ENCODE measurements at regions not wholly inside any gene's neighbourhood (a gene's known extent, or its start where the extent isn't known, plus 50 kb on each side); places are given as distances from the start of the nearest gene placed in this dataset.

- no peak for DNase-seq
- Histone ChIP-seq H3K4me1 (no peaks in the 10 kb centered on the region), H3K4me3 (replicated peaks in 1 of 3) (no peak overlapping the region), H3K9me3 (no peaks in the 10 kb centered on the region), H3K27ac (no peak overlapping the region), H3K27me3 (no peaks in the 10 kb centered on the region), H3K36me3 (no peaks in the 10 kb centered on the region)
- intact Hi-C loops (cut with DNase I): no loop called here
- TF ChIP-seq CTCF (IDR thresholded peaks at IDR 0.05) (no peak), POLR2A (IDR thresholded peaks at IDR 0.05) (no peak)
These were observed 795.2 kb downstream of the PCDH18 start for GRCh38 chr4:136737066-136737465.

- H3K36me3 ChIP-seq: no peaks in the 10 kb centered on the region
- no peak for TF ChIP-seq POLR2A (IDR thresholded peaks at IDR 0.05)
- intact Hi-C loops (cut with DNase I): no loop called here
- no peak for DNase-seq
- H3K4me1 ChIP-seq: no peaks in the 10 kb centered on the region
- H3K27me3 ChIP-seq: no peaks in the 10 kb centered on the region
- no peak overlapping the region for H3K27ac ChIP-seq
- H3K9me3 ChIP-seq: no peaks in the 10 kb centered on the region
- H3K4me3 ChIP-seq (replicated peaks in 1 of 3): no peak overlapping the region
These were observed 801.3 kb downstream of the PCDH18 start for GRCh38 chr4:136731025-136731424.

- Histone ChIP-seq H3K4me3 (replicated peaks in 1 of 3) (no peak overlapping the region), H3K27ac (no peak overlapping the region), H3K36me3 (no peaks in the 10 kb centered on the region), H3K27me3 (no peaks in the 10 kb centered on the region), H3K4me1 (no peaks in the 10 kb centered on the region), H3K9me3 (no peaks in the 10 kb centered on the region)
- no peak for TF ChIP-seq POLR2A (IDR thresholded peaks at IDR 0.05)
- intact Hi-C loops (cut with DNase I): no loop called here
- 75 to 83% methylated on average over 4 of the region's 4 CpGs for WGBS, 2 donors
- no peak for DNase-seq
These were observed 806.8 kb downstream of the PCDH18 start for GRCh38 chr4:136725286-136726081.

GRCh38 chr4:136713140-136713539 is 819.2 kb downstream of the PCDH18 start:
- H3K27me3 ChIP-seq: no peaks in the 10 kb centered on the region
- intact Hi-C loops (cut with DNase I): no loop called here
- TF ChIP-seq POLR2A (IDR thresholded peaks at IDR 0.05): no peak
- TF ChIP-seq CTCF (IDR thresholded peaks at IDR 0.05): no peak
- no peak for DNase-seq
- no peaks in the 10 kb centered on the region for H3K9me3 ChIP-seq
- no peak overlapping the region for H3K27ac ChIP-seq
- no peaks in the 10 kb centered on the region for H3K36me3 ChIP-seq
- WGBS, 2 donors: 30 to 38% methylated on average over 1 of the region's 1 CpG
- no peaks in the 10 kb centered on the region for H3K4me1 ChIP-seq
- H3K4me3 ChIP-seq (replicated peaks in 1 of 3): no peak overlapping the region

GRCh38 chr4:136709897-136710296 is 822.4 kb downstream of the PCDH18 start:
- Histone ChIP-seq H3K27me3 (no peaks in the 10 kb centered on the region), H3K9me3 (no peaks in the 10 kb centered on the region), H3K27ac (no peak overlapping the region), H3K36me3 (no peaks in the 10 kb centered on the region), H3K4me3 (replicated peaks in 1 of 3) (no peak overlapping the region), H3K4me1 (no peaks in the 10 kb centered on the region)
- 86 to 97% methylated on average over 1 of the region's 1 CpG for WGBS, 2 donors
- TF ChIP-seq POLR2A (IDR thresholded peaks at IDR 0.05) (no peak), CTCF (IDR thresholded peaks at IDR 0.05) (no peak)
- DNase-seq: no peak
- intact Hi-C loops (cut with DNase I): no loop called here

- Histone ChIP-seq H3K36me3 (no peaks in the 10 kb centered on the region), H3K27me3 (no peaks in the 10 kb centered on the region), H3K4me1 (no peaks in the 10 kb centered on the region), H3K9me3 (no peaks in the 10 kb centered on the region), H3K4me3 (replicated peaks in 1 of 3) (no peak overlapping the region), H3K27ac (no peak overlapping the region)
- intact Hi-C loops (cut with DNase I): no loop called here
- WGBS, 2 donors: 84 to 85% methylated on average over 7 of the region's 7 CpGs
- no peak for DNase-seq
- TF ChIP-seq CTCF (IDR thresholded peaks at IDR 0.05) (no peak), POLR2A (IDR thresholded peaks at IDR 0.05) (no peak)
These were observed 825.4 kb downstream of the PCDH18 start for GRCh38 chr4:136706942-136707341.
